KMS-11 (cell line): ENCODE measurements at regions not wholly inside any gene's neighbourhood (a gene's known extent, or its start where the extent isn't known, plus 50 kb on each side); places are given as distances from the start of the nearest gene placed in this dataset.

Experiments
- H2AFZ ChIP-seq: fragments of 200-600 bp; sonication (generic); 2 replicates; pipeline ENCODE4 v1.6.1; 2016; ENCODE audit warnings: antibody characterized with exemption, mixed run types, low read depth
- H3K27ac ChIP-seq: fragments of 200-600 bp; sonication (generic); 2 replicates; pipeline ENCODE4 v1.6.1; 2016; ENCODE audit warnings: mild to moderate bottlenecking, mixed run types
- H3K27me3 ChIP-seq: fragments of 200-600 bp; sonication (generic); 2 replicates; pipeline ENCODE4 v1.6.1; 2017; ENCODE audit warnings: mild to moderate bottlenecking, low read depth, mixed run types, moderate library complexity; ENCODE audit not compliant: insufficient read depth
- H3K36me3 ChIP-seq: fragments of 200-600 bp; sonication (generic); 2 replicates; pipeline ENCODE4 v1.6.1; 2017; ENCODE audit warnings: mild to moderate bottlenecking, mixed run types; ENCODE audit not compliant: insufficient read depth
- H3K4me1 ChIP-seq: fragments of 200-600 bp; sonication (generic); 2 replicates; pipeline ENCODE4 v1.6.1; 2016; ENCODE audit warnings: mild to moderate bottlenecking, low read depth, mixed run types; ENCODE audit not compliant: poor library complexity, severe bottlenecking
- H3K4me2 ChIP-seq: fragments of 200-600 bp; sonication (generic); 2 replicates; pipeline ENCODE4 v1.7.0; 2016; ENCODE audit warnings: mild to moderate bottlenecking, mixed run types
- H3K4me3 ChIP-seq: fragments of 200-600 bp; sonication (generic); IDR thresholded peaks from 2 replicates; pipeline ENCODE4 v1.6.1; 2017; ENCODE audit warnings: low read depth, low read length, mixed read lengths; ENCODE audit not compliant: insufficient read depth
- H3K79me2 ChIP-seq: fragments of 200-600 bp; sonication (generic); 2 replicates; pipeline ENCODE4 v1.6.1; 2016; ENCODE audit warnings: low read depth, mixed run types; ENCODE audit not compliant: insufficient read depth
- H3K9ac ChIP-seq: fragments of 200-600 bp; sonication (generic); 2 replicates; pipeline ENCODE4 v1.6.1; 2016; ENCODE audit warnings: mild to moderate bottlenecking, mixed run types
- H4K20me1 ChIP-seq: fragments of 200-600 bp; sonication (generic); 2 replicates; pipeline ENCODE4 v1.6.1; 2016; ENCODE audit warnings: mild to moderate bottlenecking, mixed run types; ENCODE audit not compliant: insufficient read depth
- TF ChIP-seq, protein P1 (sequence below): fragments of 200-600 bp; sonication (generic); conservative IDR thresholded peaks from 2 replicates; pipeline ENCODE4 v1.6.1; 2017; ENCODE audit warnings: low read depth, mild to moderate bottlenecking, antibody characterized with exemption, low read length, moderate library complexity, mixed read lengths

GRCh38 chr4:14386196-14386595, 616.1 kb upstream of the CPEB2 start:
- H2AFZ ChIP-seq: no peak overlapping the region
- no peaks in the 10 kb centered on the region for H3K36me3 ChIP-seq
- H3K9ac ChIP-seq: no peak overlapping the region
- no peak overlapping the region for H3K27ac ChIP-seq
- TF ChIP-seq, protein P1, sequence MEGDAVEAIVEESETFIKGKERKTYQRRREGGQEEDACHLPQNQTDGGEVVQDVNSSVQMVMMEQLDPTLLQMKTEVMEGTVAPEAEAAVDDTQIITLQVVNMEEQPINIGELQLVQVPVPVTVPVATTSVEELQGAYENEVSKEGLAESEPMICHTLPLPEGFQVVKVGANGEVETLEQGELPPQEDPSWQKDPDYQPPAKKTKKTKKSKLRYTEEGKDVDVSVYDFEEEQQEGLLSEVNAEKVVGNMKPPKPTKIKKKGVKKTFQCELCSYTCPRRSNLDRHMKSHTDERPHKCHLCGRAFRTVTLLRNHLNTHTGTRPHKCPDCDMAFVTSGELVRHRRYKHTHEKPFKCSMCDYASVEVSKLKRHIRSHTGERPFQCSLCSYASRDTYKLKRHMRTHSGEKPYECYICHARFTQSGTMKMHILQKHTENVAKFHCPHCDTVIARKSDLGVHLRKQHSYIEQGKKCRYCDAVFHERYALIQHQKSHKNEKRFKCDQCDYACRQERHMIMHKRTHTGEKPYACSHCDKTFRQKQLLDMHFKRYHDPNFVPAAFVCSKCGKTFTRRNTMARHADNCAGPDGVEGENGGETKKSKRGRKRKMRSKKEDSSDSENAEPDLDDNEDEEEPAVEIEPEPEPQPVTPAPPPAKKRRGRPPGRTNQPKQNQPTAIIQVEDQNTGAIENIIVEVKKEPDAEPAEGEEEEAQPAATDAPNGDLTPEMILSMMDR: no peak
- H4K20me1 ChIP-seq: no peaks in the 10 kb centered on the region
- no peak overlapping the region for H3K4me2 ChIP-seq
- no peaks in the 10 kb centered on the region for H3K4me1 ChIP-seq
- H3K79me2 ChIP-seq: no peaks in the 10 kb centered on the region
- no peak overlapping the region for H3K4me3 ChIP-seq
- no peaks in the 10 kb centered on the region for H3K27me3 ChIP-seq

DNA sequence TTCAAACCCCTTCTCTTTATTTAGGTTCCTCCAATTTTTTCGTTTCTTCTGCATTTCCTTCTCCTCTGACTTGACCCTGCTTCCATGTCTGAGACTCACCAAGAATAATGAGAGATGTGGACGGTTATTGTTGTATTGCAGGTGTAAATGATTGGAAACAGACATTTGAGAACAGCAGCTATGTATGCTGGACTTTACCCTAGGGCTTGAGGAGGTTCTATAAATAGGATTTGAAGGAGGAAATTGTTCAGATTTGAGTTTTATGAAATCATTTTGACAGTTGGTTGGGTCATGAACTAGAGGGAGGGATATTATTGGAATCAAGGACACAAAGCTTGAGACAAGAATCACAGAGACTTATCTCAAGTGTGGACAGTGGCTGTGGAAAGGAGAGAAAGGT, 614.6 kb upstream of the CPEB2 start:
- H3K4me3 ChIP-seq: no peak overlapping the region
- TF ChIP-seq, protein P1: no peak
- H2AFZ ChIP-seq: no peak overlapping the region
- H3K4me2 ChIP-seq: no peak overlapping the region
- no peaks in the 10 kb centered on the region for H4K20me1 ChIP-seq
- no peak overlapping the region for H3K27ac ChIP-seq
- H3K36me3 ChIP-seq: no peaks in the 10 kb centered on the region
- no peaks in the 10 kb centered on the region for H3K4me1 ChIP-seq
- H3K27me3 ChIP-seq: no peaks in the 10 kb centered on the region
- H3K9ac ChIP-seq: no peak overlapping the region
- no peaks in the 10 kb centered on the region for H3K79me2 ChIP-seq

GRCh38 chr4:14392378-14392777, 609.9 kb upstream of the CPEB2 start:
- Histone ChIP-seq H3K4me2 (no peak overlapping the region), H3K4me3 (no peak overlapping the region), H3K27me3 (no peaks in the 10 kb centered on the region), H3K27ac (no peak overlapping the region), H3K36me3 (no peaks in the 10 kb centered on the region), H3K9ac (no peak overlapping the region), H4K20me1 (no peaks in the 10 kb centered on the region), H3K4me1 (no peaks in the 10 kb centered on the region), H2AFZ (no peak overlapping the region), H3K79me2 (no peaks in the 10 kb centered on the region)
- TF ChIP-seq, protein P1: no peak

GRCh38 chr4:14396183-14396582, 606.1 kb upstream of the CPEB2 start:
- no peaks in the 10 kb centered on the region for H3K36me3 ChIP-seq
- no peak overlapping the region for H3K4me2 ChIP-seq
- no peaks in the 10 kb centered on the region for H3K27me3 ChIP-seq
- H3K9ac ChIP-seq: no peak overlapping the region
- no peak overlapping the region for H3K27ac ChIP-seq
- H4K20me1 ChIP-seq: no peaks in the 10 kb centered on the region
- H3K4me3 ChIP-seq: no peak overlapping the region
- H2AFZ ChIP-seq: no peak overlapping the region
- H3K79me2 ChIP-seq: no peaks in the 10 kb centered on the region
- H3K4me1 ChIP-seq: no peaks in the 10 kb centered on the region
- TF ChIP-seq, protein P1: no peak

DNA sequence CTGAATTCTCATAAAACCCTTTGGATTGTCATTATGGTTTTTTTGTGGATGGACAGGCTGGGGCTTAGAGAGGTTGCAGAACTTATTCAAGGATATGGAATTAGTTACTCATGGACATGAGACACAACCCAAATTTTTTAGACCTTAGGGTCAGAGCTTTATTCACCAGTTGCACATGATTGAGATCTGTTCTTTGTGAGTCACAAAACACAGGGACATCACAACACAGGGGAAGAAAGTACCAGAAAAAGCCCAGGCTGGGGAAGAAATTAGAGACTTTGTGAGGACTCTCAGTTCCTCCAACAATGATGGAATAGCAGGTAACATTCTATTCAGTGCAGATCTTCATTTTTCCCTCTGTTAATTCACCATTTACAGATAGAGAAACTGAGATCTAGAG, 602.4 kb upstream of the CPEB2 start:
- no peak overlapping the region for H3K4me2 ChIP-seq
- H3K9ac ChIP-seq: no peak overlapping the region
- TF ChIP-seq, protein P1: no peak
- H3K4me1 ChIP-seq: no peaks in the 10 kb centered on the region
- H3K36me3 ChIP-seq: no peaks in the 10 kb centered on the region
- no peak overlapping the region for H3K4me3 ChIP-seq
- no peaks in the 10 kb centered on the region for H3K79me2 ChIP-seq
- H4K20me1 ChIP-seq: no peaks in the 10 kb centered on the region
- no peak overlapping the region for H2AFZ ChIP-seq
- H3K27me3 ChIP-seq: no peaks in the 10 kb centered on the region
- H3K27ac ChIP-seq: no peak overlapping the region
